Mammary epithelial cell (primary cell): ENCODE measurements at regions not wholly inside any gene's neighbourhood (a gene's known extent, or its start where the extent isn't known, plus 50 kb on each side); places are given as distances from the start of the nearest gene placed in this dataset.

Experiments
- CTCF ChIP-seq, 2 donors: IDR thresholded peaks in 1 of 2; conservative IDR thresholded peaks in 1 of 2; 2 replicates each; pipeline ENCODE4 v1.5.1; 2011 to 2012; ENCODE audit warnings: inconsistent platforms in 2 of 2, low read length in 2 of 2, mild to moderate bottlenecking in 2 of 2, control low read depth in 1 of 2, low read depth in 1 of 2; ENCODE audit not compliant: insufficient read depth in 1 of 2; ENCODE audit errors: extremely low read depth in 1 of 2
- EZH2 ChIP-seq: IDR thresholded peaks from 2 replicates; pipeline ENCODE4 v1.6.1; 2012; ENCODE audit warnings: low read length, inconsistent platforms, borderline replicate concordance

GRCh38 chr2:128606837-128607236 is 288.2 kb upstream of the HS6ST1 start:
- no peak for TF ChIP-seq CTCF (conservative IDR thresholded peaks at IDR 0.05 in 1 of 2, IDR thresholded peaks at IDR 0.05 in 1 of 2; ENCODE audit: extremely low read depth in 1 of 2, insufficient read depth in 1 of 2, low read depth in 1 of 2, low read length in 2 of 2)
- TF ChIP-seq EZH2 = no peak
